Liver (tissue), 8 donors: ENCODE measurements at regions not wholly inside any gene's neighbourhood (a gene's known extent, or its start where the extent isn't known, plus 50 kb on each side); places are given as distances from the start of the nearest gene placed in this dataset.

Experiments used
- DNase-seq: peaks from one replicate; pipeline ENCODE4 v3.0.0-alpha.2; 2017; ENCODE audit warnings: low spot score
- H3K27ac ChIP-seq, 2 donors: one replicate each; pipeline ENCODE4 v1.7.0; 2013; ENCODE audit warnings: inconsistent platforms in 2 of 2, low read length in 2 of 2, control low read depth in 1 of 2, low read depth in 1 of 2, mild to moderate bottlenecking in 1 of 2
- H3K27me3 ChIP-seq, 4 donors: one replicate each; pipeline versions ENCODE4 v1.6.1 to v1.7.0; 2013; ENCODE audit warnings: low read length in 3 of 4, inconsistent platforms in 1 of 4, mild to moderate bottlenecking in 1 of 4, moderate library complexity in 1 of 4; ENCODE audit not compliant: control insufficient read depth in 4 of 4, insufficient read depth in 4 of 4
- H3K36me3 ChIP-seq, 4 donors: one replicate each; pipeline versions ENCODE4 v1.6.1 to v1.7.0; 2013; ENCODE audit warnings: low read length in 3 of 4, mild to moderate bottlenecking in 3 of 4, low read depth in 1 of 4, moderate library complexity in 1 of 4; ENCODE audit not compliant: control insufficient read depth in 4 of 4, insufficient read depth in 3 of 4
- H3K4me1 ChIP-seq, 4 donors: one replicate each; pipeline versions ENCODE4 v1.6.1 to v1.7.0; 2013; ENCODE audit warnings: low read length in 3 of 4, mild to moderate bottlenecking in 3 of 4, moderate library complexity in 1 of 4; ENCODE audit not compliant: control insufficient read depth in 4 of 4, insufficient read depth in 4 of 4
- H3K4me3 ChIP-seq, 3 donors: one replicate each; pipeline versions ENCODE4 v1.6.1 to v1.7.0; 2013; ENCODE audit warnings: low read length in 3 of 3, control low read depth in 1 of 3, low read depth in 1 of 3, mild to moderate bottlenecking in 1 of 3
- H3K9ac ChIP-seq, 2 donors: one replicate each; pipeline ENCODE4 v1.7.0; 2013; ENCODE audit warnings: low read length in 2 of 2, mild to moderate bottlenecking in 2 of 2, moderate library complexity in 2 of 2, control low read depth in 1 of 2, low read depth in 1 of 2
- H3K9me3 ChIP-seq, 4 donors: one replicate each; pipeline versions ENCODE4 v1.6.1 to v1.7.0; 2013; ENCODE audit warnings: low read length in 3 of 4; ENCODE audit not compliant: control insufficient read depth in 4 of 4
- EGR1 ChIP-seq, 2 donors: IDR thresholded peaks; 2 replicates each; pipeline ENCODE4 v1.6.1; 2016 to 2018; ENCODE audit warnings: antibody characterized with exemption in 2 of 2, low read depth in 2 of 2
- FOXA1 ChIP-seq: IDR thresholded peaks from 2 replicates; pipeline ENCODE4 v1.6.1; 2016; ENCODE audit warnings: antibody characterized with exemption
- GABPA ChIP-seq, 2 donors: IDR thresholded peaks in 1 of 2; conservative IDR thresholded peaks in 1 of 2; 2 replicates each; pipeline ENCODE4 v1.6.1; 2016; ENCODE audit warnings: antibody characterized with exemption in 2 of 2, mild to moderate bottlenecking in 1 of 2, moderate library complexity in 1 of 2
- HNF4A ChIP-seq, 2 donors: conservative IDR thresholded peaks; 2 replicates each; pipeline ENCODE4 v1.6.1; 2016; ENCODE audit warnings: antibody characterized with exemption in 2 of 2, mild to moderate bottlenecking in 2 of 2
- HNF4G ChIP-seq: IDR thresholded peaks from 2 replicates; pipeline ENCODE4 v1.6.1; 2016; ENCODE audit warnings: antibody characterized with exemption
- JUND ChIP-seq, 2 donors: IDR thresholded peaks; 2 replicates each; pipeline ENCODE4 v1.6.1; 2016; ENCODE audit warnings: antibody characterized with exemption in 2 of 2
- NR2F2 ChIP-seq: IDR thresholded peaks from 2 replicates; pipeline ENCODE4 v1.6.1; 2016; ENCODE audit warnings: antibody characterized with exemption
- RAD21 ChIP-seq, 2 donors: IDR thresholded peaks; 2 replicates each; pipeline ENCODE4 v1.6.1; 2016; ENCODE audit warnings: antibody characterized with exemption in 2 of 2, mild to moderate bottlenecking in 2 of 2
- RXRA ChIP-seq, 2 donors: IDR thresholded peaks; 2 replicates each; pipeline ENCODE4 v1.6.1; 2017 to 2018; ENCODE audit warnings: antibody characterized with exemption in 2 of 2, mild to moderate bottlenecking in 1 of 2
- SP1 ChIP-seq: IDR thresholded peaks from 2 replicates; pipeline ENCODE4 v1.6.1; 2018; ENCODE audit warnings: antibody characterized with exemption, mild to moderate bottlenecking
- TAF1 ChIP-seq: conservative IDR thresholded peaks from 2 replicates; pipeline ENCODE4 v1.6.1; 2016; ENCODE audit warnings: antibody characterized with exemption, mild to moderate bottlenecking
- YY1 ChIP-seq: IDR thresholded peaks from 2 replicates; pipeline ENCODE4 v1.6.1; 2016; ENCODE audit warnings: antibody characterized with exemption, mild to moderate bottlenecking
- WGBS: extraction: QIAGEN DNeasy Blood & Tissue Kit; methylation state at CpG from one replicate; pipeline ENCODE4 v1.1.7; 2013; 5-methylcytosine and 5-hydroxymethylcytosine counted together
- TF ChIP-seq, protein P1 (sequence below): IDR thresholded peaks from 2 replicates; pipeline ENCODE4 v1.6.1; 2016; ENCODE audit warnings: antibody characterized with exemption
- TF ChIP-seq, protein P2 (sequence below): fragments of 150-350 bp; IDR thresholded peaks from 2 replicates; pipeline ENCODE4 v1.5.1; 2017; ENCODE audit warnings: improper control_type of control experiment, low read depth, low read length; ENCODE audit not compliant: missing input control
- TF ChIP-seq, protein P3 (sequence below): IDR thresholded peaks from 2 replicates; pipeline ENCODE4 v1.6.1; 2016; ENCODE audit warnings: antibody characterized with exemption
- TF ChIP-seq, protein P4 (sequence below): IDR thresholded peaks from 2 replicates; pipeline ENCODE4 v1.6.1; 2016; ENCODE audit warnings: antibody characterized with exemption, mild to moderate bottlenecking
- donor health status: healthy.
- donor health status: healthy.
- donor health status: healthy.
- donor health status: healthy.
- donor health status: healthy.

DNA sequence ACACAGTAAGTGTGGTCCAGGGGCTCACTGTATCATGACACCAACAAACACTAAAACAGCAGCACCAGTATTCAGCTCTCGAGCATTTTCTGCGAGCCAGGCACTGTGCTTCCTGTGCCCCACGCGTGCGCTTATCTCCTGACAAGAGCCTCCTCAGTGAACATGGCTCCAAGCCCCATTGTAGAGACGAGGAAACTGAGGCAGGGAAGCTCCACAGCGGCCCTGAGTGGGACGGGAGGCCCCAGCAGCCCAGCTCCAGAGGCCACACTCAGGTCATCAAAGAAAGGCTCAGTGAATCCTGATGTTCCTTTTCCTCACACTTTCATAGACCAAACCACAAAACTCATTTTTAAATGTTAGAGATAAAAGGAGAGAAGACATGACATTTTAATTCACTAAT is 113.1 kb downstream of the TPRA1 start:
- no peak for DNase-seq
- WGBS: 85% methylated on average over 8 of the region's 8 CpGs

DNA sequence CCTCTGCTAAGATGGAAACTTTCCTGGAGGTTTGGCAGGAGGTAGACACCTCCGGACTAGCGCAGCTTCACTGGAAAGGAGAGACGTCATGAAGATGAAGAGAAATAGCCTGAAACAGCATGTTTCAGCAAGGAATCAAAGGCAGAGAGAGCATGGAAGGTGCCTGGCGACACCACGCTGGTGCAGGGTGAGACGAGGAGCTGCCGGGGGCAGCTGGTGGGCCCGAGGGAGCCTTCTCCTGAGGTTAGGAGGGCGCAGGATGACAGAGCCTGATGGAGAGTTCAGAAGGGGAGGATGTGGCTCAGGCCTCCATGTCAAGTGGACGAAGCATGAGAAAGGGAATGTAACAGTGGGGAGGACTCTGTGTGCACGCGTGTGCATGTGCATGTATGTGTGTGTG is 113.6 kb downstream of the TPRA1 start:
- no peak for DNase-seq
- no peak overlapping the region for H3K4me3 ChIP-seq
- no peak for TF ChIP-seq NR2F2
- no peak for TF ChIP-seq FOXA1
- no peak for TF ChIP-seq HNF4A (conservative IDR thresholded peaks at IDR 0.05)
- TF ChIP-seq, protein P1, sequence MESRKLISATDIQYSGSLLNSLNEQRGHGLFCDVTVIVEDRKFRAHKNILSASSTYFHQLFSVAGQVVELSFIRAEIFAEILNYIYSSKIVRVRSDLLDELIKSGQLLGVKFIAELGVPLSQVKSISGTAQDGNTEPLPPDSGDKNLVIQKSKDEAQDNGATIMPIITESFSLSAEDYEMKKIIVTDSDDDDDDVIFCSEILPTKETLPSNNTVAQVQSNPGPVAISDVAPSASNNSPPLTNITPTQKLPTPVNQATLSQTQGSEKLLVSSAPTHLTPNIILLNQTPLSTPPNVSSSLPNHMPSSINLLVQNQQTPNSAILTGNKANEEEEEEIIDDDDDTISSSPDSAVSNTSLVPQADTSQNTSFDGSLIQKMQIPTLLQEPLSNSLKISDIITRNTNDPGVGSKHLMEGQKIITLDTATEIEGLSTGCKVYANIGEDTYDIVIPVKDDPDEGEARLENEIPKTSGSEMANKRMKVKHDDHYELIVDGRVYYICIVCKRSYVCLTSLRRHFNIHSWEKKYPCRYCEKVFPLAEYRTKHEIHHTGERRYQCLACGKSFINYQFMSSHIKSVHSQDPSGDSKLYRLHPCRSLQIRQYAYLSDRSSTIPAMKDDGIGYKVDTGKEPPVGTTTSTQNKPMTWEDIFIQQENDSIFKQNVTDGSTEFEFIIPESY: no peak
- TF ChIP-seq HNF4G: no peak
- TF ChIP-seq, protein P2, sequence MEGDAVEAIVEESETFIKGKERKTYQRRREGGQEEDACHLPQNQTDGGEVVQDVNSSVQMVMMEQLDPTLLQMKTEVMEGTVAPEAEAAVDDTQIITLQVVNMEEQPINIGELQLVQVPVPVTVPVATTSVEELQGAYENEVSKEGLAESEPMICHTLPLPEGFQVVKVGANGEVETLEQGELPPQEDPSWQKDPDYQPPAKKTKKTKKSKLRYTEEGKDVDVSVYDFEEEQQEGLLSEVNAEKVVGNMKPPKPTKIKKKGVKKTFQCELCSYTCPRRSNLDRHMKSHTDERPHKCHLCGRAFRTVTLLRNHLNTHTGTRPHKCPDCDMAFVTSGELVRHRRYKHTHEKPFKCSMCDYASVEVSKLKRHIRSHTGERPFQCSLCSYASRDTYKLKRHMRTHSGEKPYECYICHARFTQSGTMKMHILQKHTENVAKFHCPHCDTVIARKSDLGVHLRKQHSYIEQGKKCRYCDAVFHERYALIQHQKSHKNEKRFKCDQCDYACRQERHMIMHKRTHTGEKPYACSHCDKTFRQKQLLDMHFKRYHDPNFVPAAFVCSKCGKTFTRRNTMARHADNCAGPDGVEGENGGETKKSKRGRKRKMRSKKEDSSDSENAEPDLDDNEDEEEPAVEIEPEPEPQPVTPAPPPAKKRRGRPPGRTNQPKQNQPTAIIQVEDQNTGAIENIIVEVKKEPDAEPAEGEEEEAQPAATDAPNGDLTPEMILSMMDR: no peak
- no peak for TF ChIP-seq RXRA (IDR thresholded peaks at IDR 0.05)
- TF ChIP-seq EGR1 (IDR thresholded peaks at IDR 0.05; ENCODE audit: low read depth in 2 of 2): no peak
- TF ChIP-seq, protein P3, sequence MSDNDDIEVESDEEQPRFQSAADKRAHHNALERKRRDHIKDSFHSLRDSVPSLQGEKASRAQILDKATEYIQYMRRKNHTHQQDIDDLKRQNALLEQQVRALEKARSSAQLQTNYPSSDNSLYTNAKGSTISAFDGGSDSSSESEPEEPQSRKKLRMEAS: no peak
- TF ChIP-seq JUND (IDR thresholded peaks at IDR 0.05): no peak
- TF ChIP-seq, protein P4, sequence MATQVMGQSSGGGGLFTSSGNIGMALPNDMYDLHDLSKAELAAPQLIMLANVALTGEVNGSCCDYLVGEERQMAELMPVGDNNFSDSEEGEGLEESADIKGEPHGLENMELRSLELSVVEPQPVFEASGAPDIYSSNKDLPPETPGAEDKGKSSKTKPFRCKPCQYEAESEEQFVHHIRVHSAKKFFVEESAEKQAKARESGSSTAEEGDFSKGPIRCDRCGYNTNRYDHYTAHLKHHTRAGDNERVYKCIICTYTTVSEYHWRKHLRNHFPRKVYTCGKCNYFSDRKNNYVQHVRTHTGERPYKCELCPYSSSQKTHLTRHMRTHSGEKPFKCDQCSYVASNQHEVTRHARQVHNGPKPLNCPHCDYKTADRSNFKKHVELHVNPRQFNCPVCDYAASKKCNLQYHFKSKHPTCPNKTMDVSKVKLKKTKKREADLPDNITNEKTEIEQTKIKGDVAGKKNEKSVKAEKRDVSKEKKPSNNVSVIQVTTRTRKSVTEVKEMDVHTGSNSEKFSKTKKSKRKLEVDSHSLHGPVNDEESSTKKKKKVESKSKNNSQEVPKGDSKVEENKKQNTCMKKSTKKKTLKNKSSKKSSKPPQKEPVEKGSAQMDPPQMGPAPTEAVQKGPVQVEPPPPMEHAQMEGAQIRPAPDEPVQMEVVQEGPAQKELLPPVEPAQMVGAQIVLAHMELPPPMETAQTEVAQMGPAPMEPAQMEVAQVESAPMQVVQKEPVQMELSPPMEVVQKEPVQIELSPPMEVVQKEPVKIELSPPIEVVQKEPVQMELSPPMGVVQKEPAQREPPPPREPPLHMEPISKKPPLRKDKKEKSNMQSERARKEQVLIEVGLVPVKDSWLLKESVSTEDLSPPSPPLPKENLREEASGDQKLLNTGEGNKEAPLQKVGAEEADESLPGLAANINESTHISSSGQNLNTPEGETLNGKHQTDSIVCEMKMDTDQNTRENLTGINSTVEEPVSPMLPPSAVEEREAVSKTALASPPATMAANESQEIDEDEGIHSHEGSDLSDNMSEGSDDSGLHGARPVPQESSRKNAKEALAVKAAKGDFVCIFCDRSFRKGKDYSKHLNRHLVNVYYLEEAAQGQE: no peak
- TF ChIP-seq SP1: no peak
- no peak for TF ChIP-seq RAD21 (IDR thresholded peaks at IDR 0.05)
- TF ChIP-seq GABPA (IDR thresholded peaks at IDR 0.05 in 1 of 2, conservative IDR thresholded peaks at IDR 0.05 in 1 of 2): no peak
- TF ChIP-seq TAF1: no peak
- no peaks in the 10 kb centered on the region for H3K36me3 ChIP-seq
- H3K4me1 ChIP-seq: peaks cover 0 to 13% (median 2%) of the 10 kb centered on the region in 4 donors
- WGBS: 87% methylated on average over 12 of the region's 12 CpGs
- H3K27me3 ChIP-seq: no peaks in the 10 kb centered on the region
- H3K9me3 ChIP-seq: no peaks in the 10 kb centered on the region
- no peak overlapping the region for H3K27ac ChIP-seq
- no peak overlapping the region for H3K9ac ChIP-seq

More for the DNA sequence above, 113.1 kb downstream of the TPRA1 start:
- no peaks in the 10 kb centered on the region for H3K36me3 ChIP-seq
- no peaks in the 10 kb centered on the region for H3K9me3 ChIP-seq
- H3K9ac ChIP-seq: no peak overlapping the region
- no peak overlapping the region for H3K4me3 ChIP-seq
- TF ChIP-seq, protein P1: no peak
- TF ChIP-seq SP1 (no peak), TAF1 (no peak), RAD21 (IDR thresholded peaks at IDR 0.05) (no peak), HNF4A (conservative IDR thresholded peaks at IDR 0.05) (no peak), YY1 (no peak), EGR1 (IDR thresholded peaks at IDR 0.05; ENCODE audit: low read depth in 2 of 2) (no peak)
- TF ChIP-seq, protein P3: no peak
- H3K4me1 ChIP-seq: peaks cover 0 to 13% (median 2%) of the 10 kb centered on the region in 4 donors
- H3K27me3 ChIP-seq: no peaks in the 10 kb centered on the region
- H3K27ac ChIP-seq: no peak overlapping the region
